NCI-H82 treated with DMSO at 0.1 percent for 48 hours (cell line): ENCODE measurements at regions not wholly inside any gene's neighbourhood (a gene's known extent, or its start where the extent isn't known, plus 50 kb on each side); places are given as distances from the start of the nearest gene placed in this dataset.
A peak's percentile ranks its signal among the peaks of the same experiment; 100 is the strongest.

Experiments used
- DNase-seq: peaks from one replicate; lab custom pipeline; 2025; ENCODE audit not compliant: unreplicated experiment; lab: John Stamatoyannopoulos, UW

- DNase-seq: no peak
Measured at GRCh38 chr15:95425859-95426258, 904.6 kb upstream of the NR2F2 start.

- no peak for DNase-seq
Measured at GRCh38 chr15:95429345-95429744, 901.2 kb upstream of the NR2F2 start.

DNA sequence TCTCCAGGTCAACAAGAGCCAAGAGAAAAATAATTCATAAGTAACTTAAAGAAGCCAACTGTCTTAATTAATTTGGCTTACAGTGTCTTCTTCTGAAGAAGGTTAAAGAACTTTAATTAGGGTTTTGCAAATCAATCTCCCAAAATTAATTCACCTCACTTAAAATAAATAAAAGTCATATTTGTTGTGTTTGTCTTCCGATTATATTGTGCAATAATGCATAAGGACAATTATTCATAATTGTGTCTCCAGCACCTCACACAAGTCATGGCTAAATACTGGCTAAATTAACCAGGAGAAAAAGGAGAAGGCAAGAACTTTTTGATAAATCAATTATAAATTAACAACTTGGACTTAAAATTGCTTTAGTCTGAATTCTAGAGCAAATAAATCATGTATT is 899.0 kb upstream of the NR2F2 start:
- no peak for DNase-seq

- no peak for DNase-seq
Measured at GRCh38 chr15:95432878-95433405, 897.6 kb upstream of the NR2F2 start.

- peak; percentile 94 for DNase-seq
Measured at GRCh38 chr15:95439922-95440376, 890.6 kb upstream of the NR2F2 start.

GRCh38 chr15:95440712-95441111 is 889.8 kb upstream of the NR2F2 start:
- no peak for DNase-seq

DNA sequence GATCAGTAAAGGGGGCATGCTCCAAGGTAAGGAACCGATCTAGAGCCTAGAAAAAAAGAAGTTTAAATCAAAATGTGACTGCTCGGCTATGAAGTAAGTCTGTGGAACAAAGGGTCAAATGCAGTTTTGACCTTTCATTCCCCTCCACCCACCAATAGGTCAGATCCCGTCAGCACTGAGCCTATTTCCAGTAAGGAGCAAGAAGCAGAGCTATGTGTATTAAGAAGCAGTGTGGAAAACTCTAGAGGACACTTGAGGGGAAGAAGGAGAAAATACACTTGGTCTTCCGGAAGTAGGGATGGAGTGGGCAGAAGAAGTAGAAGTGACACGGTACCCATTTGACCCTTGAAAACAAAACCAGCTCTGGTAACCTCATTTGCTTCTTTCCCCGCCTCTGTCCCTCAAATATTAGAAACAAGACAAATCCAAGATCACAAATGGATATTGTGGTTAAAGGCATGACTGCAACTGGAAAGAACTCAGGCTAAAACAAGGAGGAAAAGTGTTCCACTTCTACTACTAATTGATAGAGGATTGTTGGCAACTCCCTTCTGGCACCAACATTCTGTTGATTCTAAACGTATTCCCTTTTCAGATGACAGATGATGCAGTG is 888.3 kb upstream of the NR2F2 start:
- no peak for DNase-seq

- no peak for DNase-seq
Measured at GRCh38 chr15:95444860-95445259, 885.6 kb upstream of the NR2F2 start.

GRCh38 chr15:95446854-95447253 is 883.6 kb upstream of the NR2F2 start:
- DNase-seq: no peak

- DNase-seq: no peak
Measured at GRCh38 chr15:95447486-95447885, 883.0 kb upstream of the NR2F2 start.

DNA sequence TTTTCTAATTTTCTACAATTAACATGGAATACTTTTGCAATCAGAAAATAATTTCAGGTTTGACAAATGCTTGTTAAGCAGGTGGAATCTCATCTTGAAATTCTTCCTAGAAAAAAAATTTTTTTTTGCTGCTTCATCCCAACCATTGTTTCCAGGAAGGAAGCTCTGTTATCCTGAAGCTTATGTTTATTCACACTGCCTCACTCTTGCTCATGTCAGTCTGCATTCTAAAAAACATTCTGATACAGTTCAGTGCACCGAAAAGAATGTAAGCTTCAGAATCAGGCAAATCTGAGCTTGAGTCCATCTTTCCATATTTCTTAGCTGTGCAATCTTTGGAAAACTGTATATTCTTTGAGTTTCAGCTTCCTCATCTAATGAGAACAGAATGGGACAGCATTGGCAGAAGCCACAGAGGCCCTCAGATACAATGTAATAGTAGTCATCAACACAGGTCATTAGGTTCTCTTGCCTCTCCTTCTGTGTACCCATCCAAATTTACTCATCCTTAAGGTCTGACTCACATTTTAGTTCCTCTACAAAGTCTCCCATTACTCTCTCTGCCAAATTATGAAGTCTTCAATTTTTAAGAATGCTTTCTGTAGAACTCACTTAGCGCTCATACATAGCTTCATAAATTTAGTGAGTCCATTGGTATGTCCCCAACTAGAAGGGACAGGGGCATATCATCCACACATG is 881.8 kb upstream of the NR2F2 start:
- no peak for DNase-seq

DNA sequence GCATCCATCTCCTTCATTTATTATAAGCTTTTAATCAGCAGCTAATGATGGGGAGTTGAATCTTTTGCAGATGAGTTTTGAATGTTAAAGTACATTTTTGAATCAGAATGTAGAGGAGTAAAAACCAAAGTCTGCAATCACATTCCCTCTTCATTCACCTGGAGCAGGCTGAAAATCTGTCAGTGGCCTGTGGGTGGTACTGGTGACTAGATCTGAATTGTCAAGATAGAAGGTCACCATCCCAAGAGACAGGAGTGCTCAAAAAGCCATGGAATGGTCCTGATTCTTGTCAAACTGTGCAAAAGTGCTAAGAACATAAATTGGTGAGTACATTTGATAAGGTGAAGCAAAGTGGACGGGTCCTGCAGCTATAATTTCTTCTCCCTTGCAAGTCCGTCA is 881.3 kb upstream of the NR2F2 start:
- DNase-seq: no peak

GRCh38 chr15:95450413-95450812 is 880.1 kb upstream of the NR2F2 start:
- DNase-seq: no peak

DNA sequence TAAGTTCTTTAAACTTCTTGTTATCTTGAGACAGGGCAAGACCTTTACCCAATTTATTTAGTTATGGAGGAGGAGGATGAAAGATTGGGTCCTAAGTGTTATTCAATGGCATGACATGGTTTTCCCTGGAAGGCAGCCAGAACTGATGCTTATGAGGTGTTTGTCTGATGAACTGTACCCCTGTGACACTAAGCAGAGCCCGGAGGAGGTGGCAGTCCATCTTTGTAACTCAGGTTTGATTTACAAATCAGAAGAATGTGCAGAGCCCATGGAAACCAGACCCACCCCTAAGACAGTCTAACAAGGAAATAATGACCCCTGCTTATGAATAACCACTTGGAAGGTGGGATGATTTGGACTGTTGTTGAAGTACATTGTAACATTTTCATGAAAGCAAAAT is 878.6 kb upstream of the NR2F2 start:
- DNase-seq: no peak

DNA sequence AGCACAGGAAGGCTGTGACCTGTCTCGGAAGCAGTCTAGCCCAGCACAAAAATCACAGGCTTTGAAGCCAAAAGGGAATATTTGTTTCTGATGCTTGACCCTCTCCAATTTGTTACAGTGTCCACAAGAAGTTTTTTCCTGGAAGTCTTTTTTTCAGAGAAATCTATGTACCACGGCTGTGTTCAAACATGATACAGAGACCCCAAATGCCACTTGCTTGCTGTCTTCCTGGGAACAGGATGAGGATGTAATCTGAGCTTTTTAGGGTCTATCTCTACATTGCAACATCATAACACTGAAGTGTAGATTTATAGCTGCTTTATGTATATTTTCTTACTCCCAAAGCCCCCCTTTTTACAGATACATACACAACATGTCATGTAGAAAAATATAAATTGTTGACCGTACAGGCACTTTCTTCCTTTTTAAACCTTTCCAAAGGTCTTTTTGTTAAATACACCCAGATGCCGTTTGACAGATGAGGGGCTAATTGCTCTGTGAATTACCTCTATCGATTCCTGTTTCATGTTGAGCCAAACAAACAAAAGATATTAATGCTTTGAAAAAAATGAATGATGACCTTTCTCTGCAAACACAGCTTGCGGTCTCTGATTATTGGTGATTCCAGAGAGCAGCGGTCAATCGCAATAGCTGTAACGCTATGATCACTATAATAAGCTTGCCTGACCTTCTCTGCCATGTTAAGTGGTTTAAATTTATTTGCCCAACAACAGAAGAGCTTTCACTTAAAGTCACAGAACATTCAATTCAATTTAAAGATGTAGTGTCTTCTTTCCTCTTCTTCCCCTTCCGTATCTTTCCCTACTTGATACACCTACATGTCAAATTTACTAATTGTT is 875.9 kb upstream of the NR2F2 start:
- DNase-seq: no peak

DNA sequence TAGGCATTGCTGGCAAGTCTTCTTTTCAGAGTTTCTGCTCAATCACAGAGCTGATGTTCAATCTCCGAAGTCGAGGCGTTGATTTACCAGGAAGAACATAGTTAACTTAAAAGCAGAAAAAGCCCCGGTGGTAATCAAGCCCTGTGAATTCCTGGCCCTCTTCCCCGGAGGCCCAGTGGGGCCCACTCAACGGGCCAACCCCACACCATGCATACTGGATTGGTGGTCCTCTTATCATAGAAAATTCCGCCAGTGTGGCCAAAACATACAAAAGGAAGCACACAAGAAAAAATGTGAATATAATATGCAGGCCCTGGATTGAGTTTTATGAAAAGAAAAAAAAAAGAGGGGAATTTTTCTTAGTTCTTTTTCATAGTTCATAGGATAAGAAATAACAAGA is 873.0 kb upstream of the NR2F2 start:
- DNase-seq: no peak

DNA sequence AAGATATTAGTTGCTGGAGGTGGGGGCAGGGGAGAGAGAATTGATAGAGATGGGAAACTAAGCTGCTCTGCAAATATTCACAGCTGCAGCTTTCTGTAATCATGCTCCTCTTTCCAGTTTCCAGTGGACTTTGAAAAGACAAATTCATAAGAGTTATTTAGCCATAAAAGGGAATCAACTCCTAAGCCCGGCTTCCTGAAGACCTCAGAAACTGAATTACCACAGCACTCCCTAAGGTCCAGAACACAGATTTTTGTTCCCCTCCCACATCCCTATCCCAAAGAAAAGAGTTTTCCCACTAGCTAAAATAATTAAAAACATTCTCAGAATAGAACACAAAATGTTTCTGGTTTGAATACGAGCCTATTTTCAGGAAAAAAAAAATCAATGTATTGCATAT is 871.8 kb upstream of the NR2F2 start:
- no peak for DNase-seq

- DNase-seq: no peak
Measured at GRCh38 chr15:95459273-95459672, 871.2 kb upstream of the NR2F2 start.

GRCh38 chr15:95464509-95464908 is 866.0 kb upstream of the NR2F2 start:
- DNase-seq: no peak

DNA sequence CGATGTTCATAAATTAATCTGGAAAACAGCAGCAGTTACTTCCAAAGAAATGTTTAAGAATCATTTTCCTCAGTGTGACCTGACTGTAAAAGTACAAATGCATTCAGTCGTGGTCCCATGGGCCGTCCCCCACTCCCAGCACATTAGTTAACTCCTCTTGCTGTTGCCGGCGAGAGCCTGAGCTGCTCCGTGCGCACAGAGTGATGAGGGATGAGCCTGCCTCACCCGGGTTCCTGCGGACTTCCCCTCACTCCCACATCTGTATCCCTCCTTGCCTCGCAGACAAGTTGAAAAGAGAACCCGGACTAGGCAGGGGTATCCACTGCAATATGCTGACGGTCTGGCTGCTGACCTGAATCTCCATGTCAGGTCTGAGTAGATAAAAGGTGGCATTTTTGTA is 861.7 kb upstream of the NR2F2 start:
- DNase-seq: no peak

DNA sequence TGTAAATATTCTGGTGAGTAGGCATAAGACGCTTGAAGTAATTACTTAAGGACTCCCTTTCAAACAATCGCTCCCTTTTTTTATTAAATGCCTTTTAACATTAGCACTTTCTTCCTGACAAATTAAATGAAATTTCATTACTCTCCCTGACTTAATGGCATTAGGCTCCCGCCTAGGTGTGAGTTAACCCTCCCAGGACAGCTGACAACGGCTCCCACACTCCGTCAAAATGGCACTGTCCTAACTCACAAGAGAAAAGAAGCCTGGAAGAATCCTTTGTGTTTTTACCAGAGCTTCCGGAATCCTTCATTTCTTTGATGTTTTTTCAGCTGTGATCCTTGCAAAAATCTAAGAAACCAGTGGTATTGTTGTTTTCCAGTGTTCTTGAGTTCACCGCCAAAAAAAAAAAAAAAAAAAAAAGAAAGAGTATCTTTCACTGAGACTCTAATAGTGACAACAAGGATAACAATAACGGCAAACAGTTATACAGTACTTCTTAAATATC is 861.0 kb upstream of the NR2F2 start:
- peak; percentile 54 for DNase-seq

DNA sequence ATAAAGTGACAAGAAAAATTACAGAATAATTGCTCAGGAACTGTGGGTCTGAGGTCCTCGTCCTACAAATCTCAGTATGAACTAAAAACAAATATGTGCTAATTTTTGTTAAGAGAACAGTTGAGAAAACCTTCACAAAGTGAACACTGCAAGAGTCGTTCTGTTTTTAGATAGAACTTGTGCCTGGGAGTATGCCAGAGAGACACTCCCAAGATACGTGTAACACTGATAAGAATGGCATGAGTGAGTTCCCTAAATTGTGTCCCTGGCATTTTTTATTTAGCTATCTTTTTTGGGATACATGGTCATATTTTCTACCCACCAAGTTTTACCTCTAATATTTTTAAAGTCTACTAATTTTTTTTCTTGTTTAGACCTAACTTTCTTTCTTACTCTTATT is 860.0 kb upstream of the NR2F2 start:
- no peak for DNase-seq
